Activated T-cell treated with anti-CD3 and anti-CD28 coated beads, Interleukin-2, amount 50 U/mL, for 1 hour (primary cell): ENCODE measurements at regions not wholly inside any gene's neighbourhood (a gene's known extent, or its start where the extent isn't known, plus 50 kb on each side); places are given as distances from the start of the nearest gene placed in this dataset.

Source experiments
- DNase-seq: peaks from one replicate; pipeline ENCODE4 v3.0.0-alpha.2; 2020

- no peak for DNase-seq
Measured at GRCh38 chr3:18770800-18771199, 345.7 kb upstream of the SATB1 start.

- no peak for DNase-seq
Measured at GRCh38 chr3:18767756-18768303, 342.7 kb upstream of the SATB1 start.

GRCh38 chr3:18766974-18767373, 341.8 kb upstream of the SATB1 start:
- no peak for DNase-seq

- DNase-seq: no peak
Measured at GRCh38 chr3:18765662-18766061, 340.5 kb upstream of the SATB1 start.

GRCh38 chr3:18765161-18765560, 340.0 kb upstream of the SATB1 start:
- DNase-seq: no peak

GRCh38 chr3:18761530-18761929, 336.4 kb upstream of the SATB1 start:
- DNase-seq: no peak

- DNase-seq: no peak
Measured at GRCh38 chr3:18758047-18758704, 333.0 kb upstream of the SATB1 start.

- DNase-seq: no peak
Measured at GRCh38 chr3:18757476-18757875, 332.3 kb upstream of the SATB1 start.

- DNase-seq: no peak
Measured at GRCh38 chr3:18752273-18752934, 327.3 kb upstream of the SATB1 start.

GRCh38 chr3:18751514-18751913, 326.4 kb upstream of the SATB1 start:
- no peak for DNase-seq

- no peak for DNase-seq
Measured at GRCh38 chr3:18747383-18747782, 322.2 kb upstream of the SATB1 start.

- DNase-seq: no peak
Measured at GRCh38 chr3:18745472-18745871, 320.3 kb upstream of the SATB1 start.

- DNase-seq: no peak
Measured at GRCh38 chr3:18744472-18744871, 319.3 kb upstream of the SATB1 start.

GRCh38 chr3:18743761-18744160, 318.6 kb upstream of the SATB1 start:
- DNase-seq: no peak

- DNase-seq: peak; percentile 37
Measured at GRCh38 chr3:18740631-18741583, 315.8 kb upstream of the SATB1 start.

GRCh38 chr3:18739099-18739433, 313.9 kb upstream of the SATB1 start:
- DNase-seq: no peak

GRCh38 chr3:18738393-18739098, 313.4 kb upstream of the SATB1 start:
- DNase-seq: no peak

GRCh38 chr3:18735005-18735404, 309.9 kb upstream of the SATB1 start:
- DNase-seq: no peak

- DNase-seq: no peak
Measured at GRCh38 chr3:18734309-18734708, 309.2 kb upstream of the SATB1 start.

- DNase-seq: no peak
Measured at GRCh38 chr3:18732474-18732873, 307.3 kb upstream of the SATB1 start.

- DNase-seq: no peak
Measured at GRCh38 chr3:18730491-18730890, 305.4 kb upstream of the SATB1 start.

- DNase-seq: no peak
Measured at GRCh38 chr3:18729671-18730070, 304.5 kb upstream of the SATB1 start.
